ENCODE measurements at regions not wholly inside any gene's neighbourhood (a gene's known extent, or its start where the extent isn't known, plus 50 kb on each side); places are given as distances from the start of the nearest gene placed in this dataset.

DNA sequence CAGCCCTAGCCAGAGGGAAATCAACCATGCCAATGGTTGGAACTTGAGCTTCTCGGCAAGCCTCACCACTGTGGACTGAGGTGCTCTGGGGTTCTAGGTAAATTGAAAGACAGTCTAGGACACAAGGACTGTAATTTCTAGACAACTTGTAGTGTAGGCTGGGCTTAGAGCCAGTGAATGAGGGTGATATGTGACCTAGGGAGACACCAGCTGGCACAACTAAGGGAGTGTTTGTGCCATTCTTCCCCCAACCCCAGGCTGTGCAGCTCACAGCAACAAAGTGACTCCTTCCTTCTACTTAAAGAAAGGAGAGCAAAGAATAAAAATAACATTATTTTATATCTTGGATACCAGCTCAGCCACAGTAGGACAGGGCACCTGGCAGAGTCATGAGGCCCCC is 1690.7 kb upstream of the TMEFF2 start:
- TF ChIP-seq TAF1 (IDR thresholded peaks at IDR 0.05; ENCODE audit: borderline replicate concordance, low read depth, low read length) = no peak
- TF ChIP-seq POLR2AphosphoS5 (IDR thresholded peaks at IDR 0.05; ENCODE audit: low read depth, low read length) = no peak

Measured in GM12892 (cell line).